H1 (cell line): ENCODE measurements at regions not wholly inside any gene's neighbourhood (a gene's known extent, or its start where the extent isn't known, plus 50 kb on each side); places are given as distances from the start of the nearest gene placed in this dataset.

Source experiments
- CTCF ChIA-PET: fragments of 300-600 bp; sonication (Branson Sonifier 250); formaldehyde crosslinking; loops from one replicate; lab custom pipeline; 2021; ENCODE audit not compliant: partially characterized antibody; lab: Charles Lee
- POLR2A ChIA-PET: fragments of 300-600 bp; sonication (Branson Sonifier 250); formaldehyde crosslinking; loops from one replicate; lab custom pipeline; 2021; ENCODE audit warnings: inconsistent platforms; ENCODE audit not compliant: partially characterized antibody; lab: Charles Lee
- DNase-seq, 2 experiments: peaks; one replicate each; pipeline versions ENCODE4 v3.0.0 to v3.0.0-alpha.2; 2010 to 2022; ENCODE audit warnings: low spot score in 2 of 2, low read depth in 1 of 2, mixed read lengths in 1 of 2
- FAIRE-seq: peaks from 2 replicates; lab custom pipeline; 2011; peaks lifted over from hg19 to GRCh38; lab: Jason Lieb, UNC
- H2AFZ ChIP-seq: 2 replicates; pipeline ENCODE4 v1.8.1; 2012; ENCODE audit warnings: low read length, inconsistent platforms
- H2AK5ac ChIP-seq: 2 replicates; pipeline ENCODE4 v1.6.1; 2013; ENCODE audit warnings: low read depth, low read length
- H2BK120ac ChIP-seq: replicated peaks from 2 replicates; pipeline ENCODE3; 2013; ENCODE audit warnings: low read depth, low read length, inconsistent platforms
- H2BK12ac ChIP-seq: 2 replicates; pipeline ENCODE4 v1.6.1; 2013; ENCODE audit warnings: low read depth, low read length
- H2BK15ac ChIP-seq: 2 replicates; pipeline ENCODE4 v1.6.1; 2013; ENCODE audit warnings: low read length
- H2BK20ac ChIP-seq: 2 replicates; pipeline ENCODE4 v1.6.1; 2013; ENCODE audit warnings: low read length
- H2BK5ac ChIP-seq: 2 replicates; pipeline ENCODE4 v1.6.1; 2013; ENCODE audit warnings: low read depth, low read length
- H3K14ac ChIP-seq: 2 replicates; pipeline ENCODE4 v1.6.1; 2013; ENCODE audit warnings: inconsistent platforms; ENCODE audit not compliant: insufficient read length
- H3K18ac ChIP-seq: 2 replicates; pipeline ENCODE4 v1.6.1; 2013; ENCODE audit warnings: low read length; ENCODE audit errors: extremely low read depth
- H3K23ac ChIP-seq: 2 replicates; pipeline ENCODE4 v1.6.1; 2013; ENCODE audit warnings: inconsistent platforms; ENCODE audit not compliant: insufficient read length
- H3K23me2 ChIP-seq: 2 replicates; pipeline ENCODE4 v1.6.1; 2013; ENCODE audit warnings: low read depth, low read length
- H3K27ac ChIP-seq: 2 replicates; pipeline ENCODE4 v1.6.1; 2011; ENCODE audit warnings: low read depth, low read length, inconsistent platforms
- H3K27me3 ChIP-seq, 4 experiments: replicated peaks in 1 of 4; 1 replicate in 1 of 4; 2 replicates in 3 of 4; pipeline versions ENCODE4 v1.6.1 to v1.8.1; 2011 to 2013; ENCODE audit warnings: low read length in 3 of 4, mild to moderate bottlenecking in 3 of 4, inconsistent platforms in 2 of 4, mixed read lengths in 2 of 4, moderate library complexity in 1 of 4; ENCODE audit not compliant: control insufficient read depth in 3 of 4, insufficient read depth in 3 of 4; ENCODE audit errors: extremely low read depth in 1 of 4
- H3K36me3 ChIP-seq, 4 experiments: 2 replicates each; pipeline versions ENCODE4 v1.6.1 to v1.8.1; 2011 to 2013; ENCODE audit warnings: mild to moderate bottlenecking in 4 of 4, low read length in 3 of 4, moderate library complexity in 2 of 4, control low read depth in 1 of 4, inconsistent platforms in 1 of 4; ENCODE audit not compliant: insufficient read depth in 4 of 4, control insufficient read depth in 2 of 4
- H3K4ac ChIP-seq: replicated peaks from 2 replicates; pipeline ENCODE3; 2013; ENCODE audit warnings: low read length, low read depth, mixed read lengths, inconsistent platforms; ENCODE audit not compliant: insufficient read length
- H3K4me1 ChIP-seq, 4 experiments: replicated peaks in 1 of 4; 1 replicate in 1 of 4; 2 replicates in 3 of 4; pipeline versions ENCODE4 v1.6.1 to v1.8.1; 2011 to 2013; ENCODE audit warnings: low read length in 3 of 4, inconsistent platforms in 2 of 4, mixed read lengths in 1 of 4; ENCODE audit not compliant: insufficient read depth in 4 of 4, control insufficient read depth in 3 of 4
- H3K4me2 ChIP-seq, 2 experiments: 2 replicates each; pipeline versions ENCODE4 v1.6.1 to v1.8.1; 2011 to 2013; ENCODE audit warnings: low read depth in 2 of 2, low read length in 2 of 2, control low read depth in 1 of 2, inconsistent platforms in 1 of 2, mild to moderate bottlenecking in 1 of 2; ENCODE audit not compliant: insufficient read depth in 1 of 2
- H3K4me3 ChIP-seq, 4 experiments: fragments of 200-600, 300-600 bp in 1 of 4; sonication (generic), shearing (Covaris generic), sonication (Bioruptor Twin) in 1 of 4; 2 replicates each; pipeline versions ENCODE4 v1.5.1 to v1.8.1; 2011 to 2016; ENCODE audit warnings: low read length in 4 of 4, low read depth in 3 of 4, control low read depth in 2 of 4, inconsistent platforms in 2 of 4, mild to moderate bottlenecking in 2 of 4, mixed read lengths in 1 of 4, moderate library complexity in 1 of 4; ENCODE audit not compliant: insufficient read depth in 2 of 4; ENCODE audit errors: extremely low read depth in 1 of 4
- H3K56ac ChIP-seq: replicated peaks from 2 replicates; pipeline ENCODE3; 2013; ENCODE audit warnings: low read depth, mild to moderate bottlenecking, mixed read lengths, low read length, inconsistent platforms; ENCODE audit not compliant: insufficient read length
- H3K79me1 ChIP-seq: 2 replicates; pipeline ENCODE4 v1.6.1; 2013; ENCODE audit warnings: low read depth, low read length, control low read depth
- H3K79me2 ChIP-seq, 2 experiments: 2 replicates each; pipeline versions ENCODE4 v1.6.1 to v1.8.1; 2012 to 2013; ENCODE audit warnings: low read length in 2 of 2, mild to moderate bottlenecking in 2 of 2, inconsistent platforms in 1 of 2; ENCODE audit not compliant: insufficient read depth in 2 of 2, control insufficient read depth in 1 of 2
- H3K9ac ChIP-seq, 4 experiments: replicated peaks in 1 of 4; 1 replicate in 1 of 4; 2 replicates in 3 of 4; pipeline versions ENCODE4 v1.6.1 to v1.8.1; 2011 to 2013; ENCODE audit warnings: low read depth in 3 of 4, low read length in 3 of 4, control low read depth in 2 of 4, mild to moderate bottlenecking in 2 of 4, moderate library complexity in 2 of 4, inconsistent platforms in 1 of 4; ENCODE audit errors: extremely low read depth in 1 of 4
- H3K9me3 ChIP-seq, 2 experiments: 2 replicates each; pipeline versions ENCODE4 v1.6.1 to v1.8.1; 2012 to 2013; ENCODE audit warnings: mild to moderate bottlenecking in 2 of 2, moderate library complexity in 2 of 2, control low read depth in 1 of 2, inconsistent platforms in 1 of 2, low read depth in 1 of 2, low read length in 1 of 2, mixed read lengths in 1 of 2; ENCODE audit not compliant: insufficient read depth in 2 of 2
- H4K20me1 ChIP-seq, 2 experiments: replicated peaks in 1 of 2; 2 replicates each; pipeline versions ENCODE3 to v1.8.1; 2011 to 2013; ENCODE audit warnings: inconsistent platforms in 2 of 2, low read length in 2 of 2, mild to moderate bottlenecking in 1 of 2; ENCODE audit not compliant: insufficient read depth in 2 of 2, control insufficient read depth in 1 of 2
- H4K5ac ChIP-seq: 2 replicates; pipeline ENCODE4 v1.6.1; 2013; ENCODE audit warnings: low read length, low read depth, mixed read lengths, inconsistent platforms; ENCODE audit not compliant: insufficient read length
- H4K8ac ChIP-seq: 2 replicates; pipeline ENCODE4 v1.8.0; 2013; ENCODE audit warnings: mild to moderate bottlenecking, moderate library complexity, low read length, inconsistent platforms; ENCODE audit not compliant: insufficient read depth; ENCODE audit errors: extremely low read depth
- H4K91ac ChIP-seq: replicated peaks from 2 replicates; pipeline ENCODE3; 2013; ENCODE audit warnings: low read length, mixed read lengths, inconsistent platforms; ENCODE audit not compliant: insufficient read length
- WGBS, 2 experiments: shearing (Covaris generic) in 1 of 2; methylation state at CpG; one replicate each; pipeline versions ENCODE4 v1.1.6 to v1.1.7; 2013 to 2015; ENCODE audit warnings: low lambda C conversion rate in 2 of 2, mixed read lengths in 2 of 2, inconsistent platforms in 1 of 2, low coverage in 1 of 2, missing lambda C conversion rate in 1 of 2; ENCODE audit not compliant: insufficient replicate concordance in 2 of 2, insufficient coverage in 1 of 2, insufficient read length in 1 of 2; ENCODE audit errors: extremely low coverage in 1 of 2, missing lambda C conversion rate in 1 of 2; 5-methylcytosine and 5-hydroxymethylcytosine counted together

DNA sequence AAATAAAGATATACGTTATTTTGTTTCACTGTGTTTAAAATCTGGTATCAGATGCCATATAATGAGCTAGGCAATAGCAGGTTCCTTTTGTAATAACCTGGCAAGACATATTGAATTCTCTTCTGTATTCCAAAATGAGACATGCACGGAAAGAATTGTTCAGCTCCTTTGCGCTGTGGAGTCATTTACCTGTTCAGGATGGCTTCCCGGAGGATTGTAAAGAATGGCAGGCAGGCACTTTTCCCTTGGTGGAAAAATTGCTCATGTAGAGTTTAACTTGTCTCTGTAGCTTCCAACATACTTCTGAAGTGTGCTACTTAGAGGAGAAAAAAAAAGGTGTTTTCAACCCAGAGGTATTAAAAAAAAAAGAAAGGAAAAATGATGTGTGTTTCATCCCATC is 805.2 kb downstream of the GALC start:
- no peak overlapping the region for H2BK20ac ChIP-seq
- no peak overlapping the region for H3K18ac ChIP-seq
- no peak overlapping the region for H4K8ac ChIP-seq
- FAIRE-seq: no peak
- H3K4me1 ChIP-seq: peaks cover 2 to 13% (median 8%) of the 10 kb centered on the region in 4 experiments; a peak in 3 of 7 replicates
- peaks cover 0 to 1% (median 0%) of the 10 kb centered on the region in 4 experiments; a peak in 1 of 7 replicates for H3K27me3 ChIP-seq
- no peaks in the 10 kb centered on the region for H3K36me3 ChIP-seq
- peak overlapping the region; percentile 20 for H4K91ac ChIP-seq
- no peak overlapping the region for H2BK120ac ChIP-seq
- no peak overlapping the region for H3K9ac ChIP-seq
- ChIA-PET POLR2A (no interaction called here), CTCF (interaction anchor here (1.4 kb wide), 1 partner anchor 12 kb away, joined by 4 read pairs; no protein-coding TSS in a partner anchor)
- H4K5ac ChIP-seq: no peak overlapping the region
- no peak overlapping the region for H2BK12ac ChIP-seq
- 93% methylated on average over 4 of the region's 4 CpGs; no CpG with 5 or more reads in 1 of the 2 experiments for WGBS, 2 experiments
- H2AK5ac ChIP-seq: no peak overlapping the region
- no peak overlapping the region for H2BK5ac ChIP-seq
- H3K79me1 ChIP-seq: no peaks in the 10 kb centered on the region
- no peak overlapping the region for H3K23ac ChIP-seq
- no peaks in the 10 kb centered on the region for H3K79me2 ChIP-seq
- H3K4me2 ChIP-seq: no peak overlapping the region
- H3K56ac ChIP-seq: no peak overlapping the region
- no peak overlapping the region for H3K14ac ChIP-seq
- no peak overlapping the region for H2AFZ ChIP-seq
- no peak overlapping the region for H3K27ac ChIP-seq
- H3K4me3 ChIP-seq: no peak overlapping the region
- no peak overlapping the region for H3K4ac ChIP-seq
- H3K23me2 ChIP-seq: peaks cover 4% of the 10 kb centered on the region; the same call in 1 of the 2 replicates
- H4K20me1 ChIP-seq: no peaks in the 10 kb centered on the region
- no peak for DNase-seq
- H3K9me3 ChIP-seq: no peaks in the 10 kb centered on the region
- no peak overlapping the region for H2BK15ac ChIP-seq
